ENCODE measurements at regions not wholly inside any gene's neighbourhood (a gene's known extent, or its start where the extent isn't known, plus 50 kb on each side); places are given as distances from the start of the nearest gene placed in this dataset.
"Not testable (repeated sequence)": the region's sequence is repeated elsewhere in the genome, so short reads cannot be mapped to it uniquely, and the experiment has no call there.

DNA sequence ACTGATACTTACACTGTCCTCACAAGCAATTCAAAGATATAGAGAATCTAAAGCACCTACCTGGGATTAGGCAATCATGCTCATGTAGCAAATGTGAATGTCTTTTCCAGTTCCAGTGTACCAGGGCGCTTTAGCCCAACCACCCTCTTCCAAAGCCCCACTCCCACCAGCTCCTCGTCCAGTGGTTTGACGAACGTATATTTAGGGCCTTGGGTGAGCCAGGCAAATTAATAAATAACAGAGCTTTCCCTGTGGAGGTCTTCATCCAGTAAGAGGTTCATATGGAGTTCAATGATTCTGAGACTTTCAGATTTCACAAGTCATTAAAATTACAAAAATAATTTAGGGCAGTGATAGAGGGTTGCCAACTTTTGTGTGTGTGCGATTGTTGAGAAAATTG is 162.3 kb upstream of the C2CD4B start:
- ATAC-seq, result no peak
- POLR2A ChIA-PET, result no interaction called here

DNA sequence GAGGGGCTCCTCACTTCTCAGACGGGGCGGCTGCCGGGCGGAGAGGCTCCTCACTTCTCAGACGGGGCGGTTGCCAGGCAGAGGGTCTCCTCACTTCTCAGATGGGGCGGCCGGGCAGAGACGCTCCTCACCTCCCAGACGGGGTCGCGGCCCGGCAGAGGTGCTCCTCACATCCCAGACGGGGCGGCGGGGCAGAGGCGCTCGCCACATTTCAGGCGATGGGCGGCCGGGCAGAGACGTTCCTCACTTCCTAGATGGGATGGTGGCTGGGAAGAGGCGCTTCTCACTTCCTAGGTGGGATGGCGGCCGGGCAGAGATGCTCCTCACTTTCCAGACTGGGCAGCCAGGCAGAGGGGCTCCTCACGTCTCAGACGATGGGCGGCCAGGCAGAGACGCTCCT is 167.4 kb upstream of the C2CD4B start:
- H3K9me3 Mint-ChIP-seq, result peaks cover 18% of the 10 kb centered on the region
- ATAC-seq; H3K4me1 Mint-ChIP-seq; H3K27me3 Mint-ChIP-seq (ENCODE audit: low read depth); POLR2A ChIA-PET; H3K27ac Mint-ChIP-seq; DNase-seq (ENCODE audit: low spot score); H3K4me3 Mint-ChIP-seq; CTCF ChIA-PET; H3K36me3 Mint-ChIP-seq: not testable (repeated sequence)

More for the DNA sequence above, 162.3 kb upstream of the C2CD4B start:
- Mint-ChIP-seq H3K9me3 (no peaks in the 10 kb centered on the region), H3K4me3 (no peak overlapping the region), H3K4me1 (peaks cover 5% of the 10 kb centered on the region), H3K27ac (no peak overlapping the region), H3K27me3 (ENCODE audit: low read depth) (no peaks in the 10 kb centered on the region), H3K36me3 (no peaks in the 10 kb centered on the region)
- no peak for TF ChIP-seq PRRX2 (CRISPR knock-in tag; IDR thresholded peaks at IDR 0.05)
- TF ChIP-seq ZMAT4 (CRISPR knock-in tag; IDR thresholded peaks at IDR 0.05), result no peak
- no peak for TF ChIP-seq ZBTB21 (CRISPR knock-in tag; IDR thresholded peaks at IDR 0.05; ENCODE audit: borderline replicate concordance)
- no peak for TF ChIP-seq FOXP4 (CRISPR knock-in tag; IDR thresholded peaks at IDR 0.05)
- no peak for TF ChIP-seq CDX4 (CRISPR knock-in tag; IDR thresholded peaks at IDR 0.05; ENCODE audit: borderline replicate concordance)
- no peak for TF ChIP-seq NR2C2 (CRISPR knock-in tag; IDR thresholded peaks at IDR 0.05)
- no peak for TF ChIP-seq FOXP1 (CRISPR knock-in tag; IDR thresholded peaks at IDR 0.05; ENCODE audit: borderline replicate concordance)
- TF ChIP-seq HMGA2 (CRISPR knock-in tag; IDR thresholded peaks at IDR 0.05), result no peak
- TF ChIP-seq, protein P1, sequence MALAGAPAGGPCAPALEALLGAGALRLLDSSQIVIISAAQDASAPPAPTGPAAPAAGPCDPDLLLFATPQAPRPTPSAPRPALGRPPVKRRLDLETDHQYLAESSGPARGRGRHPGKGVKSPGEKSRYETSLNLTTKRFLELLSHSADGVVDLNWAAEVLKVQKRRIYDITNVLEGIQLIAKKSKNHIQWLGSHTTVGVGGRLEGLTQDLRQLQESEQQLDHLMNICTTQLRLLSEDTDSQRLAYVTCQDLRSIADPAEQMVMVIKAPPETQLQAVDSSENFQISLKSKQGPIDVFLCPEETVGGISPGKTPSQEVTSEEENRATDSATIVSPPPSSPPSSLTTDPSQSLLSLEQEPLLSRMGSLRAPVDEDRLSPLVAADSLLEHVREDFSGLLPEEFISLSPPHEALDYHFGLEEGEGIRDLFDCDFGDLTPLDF (CRISPR knock-in tag; IDR thresholded peaks at IDR 0.05), result no peak
- TF ChIP-seq NFATC4 (CRISPR knock-in tag; IDR thresholded peaks at IDR 0.05), result no peak
- TF ChIP-seq ZNF671 (CRISPR knock-in tag; IDR thresholded peaks at IDR 0.05), result no peak
- TF ChIP-seq ESRRA (CRISPR knock-in tag; IDR thresholded peaks at IDR 0.05; ENCODE audit: borderline replicate concordance), result no peak
- TF ChIP-seq ERG (CRISPR knock-in tag; IDR thresholded peaks at IDR 0.05), result no peak
- CTCF ChIA-PET, result interaction anchor here (1.0 kb wide), 1 partner anchor 20 kb away, joined by 3 read pairs; no protein-coding TSS in a partner anchor
- DNase-seq (ENCODE audit: low spot score), result no peak

DNA sequence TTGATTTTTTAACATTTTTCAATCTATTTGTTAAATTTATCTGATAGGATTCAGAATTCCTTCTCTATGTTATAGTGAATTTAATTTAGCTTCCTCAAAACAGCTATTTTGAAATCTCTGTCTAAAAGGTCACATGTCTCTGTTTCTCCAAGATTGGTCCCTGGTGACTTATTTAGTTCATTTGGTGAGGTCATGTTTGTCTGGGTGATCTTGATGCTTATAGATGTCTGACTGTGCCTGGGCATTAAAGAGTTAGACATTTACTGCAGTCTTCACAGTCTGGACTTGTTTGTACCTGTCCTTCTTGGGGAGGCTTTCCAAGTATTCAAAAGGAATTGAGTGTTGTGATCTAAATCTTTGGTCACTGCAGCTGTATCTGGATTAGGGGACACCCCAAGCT is 169.5 kb upstream of the C2CD4B start:
- Mint-ChIP-seq H3K9me3 (peaks cover 18% of the 10 kb centered on the region), H3K27ac (no peak overlapping the region), H3K4me1 (no peaks in the 10 kb centered on the region), H3K36me3 (peaks cover 10% of the 10 kb centered on the region), H3K27me3 (ENCODE audit: low read depth) (no peaks in the 10 kb centered on the region), H3K4me3 (no peak overlapping the region)
- ChIA-PET CTCF (interaction anchor here (1.4 kb wide), 1 partner anchor 94 kb away, joined by 3 read pairs; no protein-coding TSS in a partner anchor), POLR2A (no interaction called here)
- no peak for ATAC-seq
- no peak for DNase-seq (ENCODE audit: low spot score)
- TF ChIP-seq ETV6 (CRISPR knock-in tag; IDR thresholded peaks at IDR 0.05) (no peak), GRHL2 (CRISPR knock-in tag; IDR thresholded peaks at IDR 0.05; ENCODE audit: insufficient replicate concordance, severe bottlenecking) (no peak), SMAD3 (CRISPR knock-in tag; IDR thresholded peaks at IDR 0.05; ENCODE audit: borderline replicate concordance) (no peak), SOX15 (CRISPR knock-in tag; IDR thresholded peaks at IDR 0.05) (no peak), PREB (CRISPR knock-in tag; IDR thresholded peaks at IDR 0.05; ENCODE audit: borderline replicate concordance) (no peak), ZMAT4 (CRISPR knock-in tag; IDR thresholded peaks at IDR 0.05) (no peak), EMX1 (CRISPR knock-in tag; IDR thresholded peaks at IDR 0.05) (no peak)
- TF ChIP-seq, protein P2, sequence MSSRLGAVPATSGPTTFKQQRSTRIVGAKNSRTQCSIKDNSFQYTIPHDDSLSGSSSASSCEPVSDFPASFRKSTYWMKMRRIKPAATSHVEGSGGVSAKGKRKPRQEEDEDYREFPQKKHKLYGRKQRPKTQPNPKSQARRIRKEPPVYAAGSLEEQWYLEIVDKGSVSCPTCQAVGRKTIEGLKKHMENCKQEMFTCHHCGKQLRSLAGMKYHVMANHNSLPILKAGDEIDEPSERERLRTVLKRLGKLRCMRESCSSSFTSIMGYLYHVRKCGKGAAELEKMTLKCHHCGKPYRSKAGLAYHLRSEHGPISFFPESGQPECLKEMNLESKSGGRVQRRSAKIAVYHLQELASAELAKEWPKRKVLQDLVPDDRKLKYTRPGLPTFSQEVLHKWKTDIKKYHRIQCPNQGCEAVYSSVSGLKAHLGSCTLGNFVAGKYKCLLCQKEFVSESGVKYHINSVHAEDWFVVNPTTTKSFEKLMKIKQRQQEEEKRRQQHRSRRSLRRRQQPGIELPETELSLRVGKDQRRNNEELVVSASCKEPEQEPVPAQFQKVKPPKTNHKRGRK (CRISPR knock-in tag; IDR thresholded peaks at IDR 0.05; ENCODE audit: borderline replicate concordance), result no peak
- TF ChIP-seq, protein P3, sequence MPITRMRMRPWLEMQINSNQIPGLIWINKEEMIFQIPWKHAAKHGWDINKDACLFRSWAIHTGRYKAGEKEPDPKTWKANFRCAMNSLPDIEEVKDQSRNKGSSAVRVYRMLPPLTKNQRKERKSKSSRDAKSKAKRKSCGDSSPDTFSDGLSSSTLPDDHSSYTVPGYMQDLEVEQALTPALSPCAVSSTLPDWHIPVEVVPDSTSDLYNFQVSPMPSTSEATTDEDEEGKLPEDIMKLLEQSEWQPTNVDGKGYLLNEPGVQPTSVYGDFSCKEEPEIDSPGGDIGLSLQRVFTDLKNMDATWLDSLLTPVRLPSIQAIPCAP (CRISPR knock-in tag; IDR thresholded peaks at IDR 0.05), result no peak
- TF ChIP-seq, protein P4, sequence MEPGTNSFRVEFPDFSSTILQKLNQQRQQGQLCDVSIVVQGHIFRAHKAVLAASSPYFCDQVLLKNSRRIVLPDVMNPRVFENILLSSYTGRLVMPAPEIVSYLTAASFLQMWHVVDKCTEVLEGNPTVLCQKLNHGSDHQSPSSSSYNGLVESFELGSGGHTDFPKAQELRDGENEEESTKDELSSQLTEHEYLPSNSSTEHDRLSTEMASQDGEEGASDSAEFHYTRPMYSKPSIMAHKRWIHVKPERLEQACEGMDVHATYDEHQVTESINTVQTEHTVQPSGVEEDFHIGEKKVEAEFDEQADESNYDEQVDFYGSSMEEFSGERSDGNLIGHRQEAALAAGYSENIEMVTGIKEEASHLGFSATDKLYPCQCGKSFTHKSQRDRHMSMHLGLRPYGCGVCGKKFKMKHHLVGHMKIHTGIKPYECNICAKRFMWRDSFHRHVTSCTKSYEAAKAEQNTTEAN (CRISPR knock-in tag; IDR thresholded peaks at IDR 0.05), result no peak
